Stimulated activated CD8-positive, alpha-beta memory T cell treated with anti-CD3 and anti-CD28 coated beads, Interleukin-15, amount 100 ng/mL, for 48 hours (primary cell): ENCODE measurements at regions not wholly inside any gene's neighbourhood (a gene's known extent, or its start where the extent isn't known, plus 50 kb on each side); places are given as distances from the start of the nearest gene placed in this dataset.
"Not testable (repeated sequence)": the region's sequence is repeated elsewhere in the genome, so short reads cannot be mapped to it uniquely, and the experiment has no call there.

ENCODE experiments used
- DNase-seq, 2 donors: peaks; one replicate each; pipeline ENCODE4 v3.0.0-alpha.2; 2020; ENCODE audit warnings: low read depth in 2 of 2

DNA sequence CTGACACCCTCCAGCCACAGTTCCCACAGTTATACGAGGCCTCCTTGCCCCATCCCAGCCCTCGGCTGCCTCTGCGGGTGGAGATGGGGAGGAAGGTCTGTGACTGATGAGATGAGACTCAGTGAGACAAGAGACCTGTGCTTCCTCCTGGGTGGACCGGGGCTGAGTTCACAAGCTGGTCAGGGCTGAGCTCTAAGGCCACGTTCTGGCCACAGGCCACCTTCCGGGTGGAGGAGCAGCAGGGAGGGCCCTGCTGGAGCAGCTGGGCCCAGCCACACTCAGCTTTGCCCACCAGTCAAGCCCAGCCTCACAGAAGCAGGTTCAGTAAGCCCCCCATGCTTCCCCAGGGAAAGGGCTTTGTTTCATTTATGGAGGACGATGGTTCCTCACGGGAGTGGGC is 214.7 kb downstream of the ANKRD30B start:
- no peak for DNase-seq

DNA sequence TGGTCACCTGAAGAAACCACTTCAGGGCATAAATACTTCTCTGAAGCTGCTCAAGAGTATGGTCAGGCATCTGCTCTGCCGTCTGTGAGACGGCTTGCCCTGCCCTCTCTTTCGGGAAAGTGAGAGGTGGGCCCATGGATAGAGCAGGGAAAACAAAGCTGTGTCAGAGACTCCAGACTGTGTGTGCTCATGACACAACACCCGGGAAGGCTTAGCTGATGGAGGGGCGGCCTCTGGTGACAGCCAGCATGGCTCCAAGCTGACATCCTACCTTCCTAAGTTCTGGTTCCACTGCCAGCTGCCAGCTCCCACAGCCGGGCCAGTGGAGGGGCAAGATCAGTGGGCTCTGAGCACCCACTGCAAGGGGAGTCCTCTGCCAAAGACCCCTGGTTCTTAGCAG is 215.3 kb downstream of the ANKRD30B start:
- no peak for DNase-seq

DNA sequence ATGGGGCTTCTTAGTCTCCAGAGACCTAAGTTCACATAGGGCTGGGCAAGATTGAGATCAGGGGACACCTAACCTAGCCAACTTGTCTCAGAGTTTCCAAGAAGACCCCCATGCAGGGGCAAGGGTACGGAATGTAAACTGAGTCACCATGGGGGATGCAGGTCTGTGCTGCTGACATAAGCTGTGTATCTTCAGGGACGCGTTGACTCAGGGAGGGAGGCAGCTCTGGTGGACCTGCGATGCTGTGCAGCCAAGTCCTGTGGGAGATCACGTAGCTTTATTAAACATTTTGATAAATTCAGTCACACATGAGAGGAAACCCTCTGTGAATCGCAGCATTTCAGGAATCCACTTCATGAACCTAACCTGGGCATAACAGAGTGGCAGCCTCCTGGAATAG is 216.0 kb downstream of the ANKRD30B start:
- no peak for DNase-seq

DNA sequence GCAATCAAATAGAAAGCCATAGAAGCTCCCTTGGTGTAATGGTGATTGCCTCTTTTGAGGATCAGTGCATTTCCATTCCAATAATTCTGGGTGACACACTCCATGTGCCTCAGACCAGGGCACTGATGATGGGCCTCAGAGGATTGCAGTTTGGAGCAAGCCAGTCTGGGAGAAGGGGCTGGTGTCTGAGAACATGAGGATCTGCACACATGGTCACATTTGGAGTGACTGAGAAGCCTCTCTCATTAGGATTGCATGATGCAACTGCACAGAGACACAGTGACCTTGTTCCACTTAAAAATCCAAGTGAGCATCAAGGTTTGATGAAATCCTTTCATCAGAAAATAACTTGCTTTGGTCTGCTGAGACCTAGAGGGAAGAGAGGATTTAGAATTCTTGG is 216.4 kb downstream of the ANKRD30B start:
- DNase-seq: no peak

DNA sequence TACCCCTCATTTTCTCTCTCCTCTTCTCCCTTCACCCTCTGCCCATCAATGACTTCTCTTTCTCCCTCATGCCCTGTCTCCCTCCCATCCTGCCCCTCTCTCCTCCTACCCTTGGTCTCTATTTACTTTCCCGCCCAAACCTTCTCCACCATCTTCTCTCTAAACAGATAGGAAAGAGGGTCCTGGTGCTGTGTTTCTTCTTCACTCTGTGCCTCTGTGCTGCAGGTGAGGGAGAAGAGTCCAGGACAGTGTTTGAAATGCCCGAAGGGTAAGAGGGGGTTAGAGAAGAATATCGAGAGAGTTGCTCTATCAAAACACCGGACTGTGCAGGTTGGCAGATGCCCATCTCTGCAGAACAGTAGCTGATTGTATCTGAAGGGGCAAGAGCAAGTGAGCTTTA is 217.0 kb downstream of the ANKRD30B start:
- DNase-seq: not testable (repeated sequence)

DNA sequence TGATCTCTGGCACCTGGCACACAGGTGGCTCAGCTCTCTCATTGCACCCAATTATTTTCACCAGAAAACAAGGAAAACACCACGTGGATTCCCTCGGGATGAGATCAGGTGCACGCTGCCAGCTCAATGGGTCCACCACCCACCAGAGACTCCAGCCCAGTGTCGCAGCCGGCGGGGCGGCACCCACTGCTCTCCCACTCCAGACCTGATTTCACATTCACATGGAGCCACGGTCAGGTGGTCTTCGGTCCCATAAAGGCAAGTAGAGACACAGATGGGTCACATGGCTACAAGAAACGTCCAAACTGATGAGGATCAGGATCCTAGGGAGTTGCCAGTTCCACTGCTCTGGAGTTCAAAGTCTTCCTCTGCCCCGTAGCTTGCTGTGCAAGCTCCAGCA is 217.6 kb downstream of the ANKRD30B start:
- no peak for DNase-seq

DNA sequence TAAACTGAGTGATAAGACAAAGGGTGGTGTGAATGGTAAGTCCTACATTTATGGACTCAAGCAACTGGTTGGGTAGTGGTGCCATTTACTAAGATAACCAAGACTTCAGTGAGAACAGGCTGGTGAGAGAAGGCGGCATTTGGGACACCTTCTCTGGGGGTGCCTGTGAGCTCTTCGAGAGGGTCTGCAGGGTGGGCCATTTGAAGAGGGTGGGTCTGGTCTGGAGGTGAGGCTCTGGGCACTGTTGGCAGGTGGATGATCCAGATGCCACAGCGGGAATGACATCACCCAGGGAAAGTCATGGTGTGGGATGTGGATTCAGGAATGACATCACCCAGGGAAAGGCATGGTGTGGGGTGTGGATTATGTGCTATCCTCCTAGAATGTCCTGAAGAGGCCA is 219.3 kb downstream of the ANKRD30B start:
- DNase-seq: not testable (repeated sequence)

DNA sequence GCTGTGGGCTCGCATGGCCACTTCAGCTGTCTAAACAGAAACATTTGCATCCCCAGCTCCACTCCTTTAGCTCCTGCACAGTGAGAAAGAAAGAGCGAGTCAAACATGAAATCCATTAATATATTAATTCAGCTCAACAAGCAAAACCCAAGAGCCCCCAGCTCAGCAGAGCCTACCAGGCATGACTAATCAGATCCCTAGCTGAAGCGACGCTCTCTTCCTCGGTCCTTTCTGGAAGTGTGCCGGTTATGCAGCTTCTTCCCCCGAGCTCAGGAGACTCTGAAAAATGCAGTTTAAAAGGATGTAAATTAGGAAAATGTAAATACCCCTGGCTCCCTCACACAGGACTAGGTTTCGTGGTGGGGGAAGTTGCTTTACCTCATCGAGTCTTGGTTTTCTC is 221.5 kb downstream of the ANKRD30B start:
- DNase-seq: no peak

DNA sequence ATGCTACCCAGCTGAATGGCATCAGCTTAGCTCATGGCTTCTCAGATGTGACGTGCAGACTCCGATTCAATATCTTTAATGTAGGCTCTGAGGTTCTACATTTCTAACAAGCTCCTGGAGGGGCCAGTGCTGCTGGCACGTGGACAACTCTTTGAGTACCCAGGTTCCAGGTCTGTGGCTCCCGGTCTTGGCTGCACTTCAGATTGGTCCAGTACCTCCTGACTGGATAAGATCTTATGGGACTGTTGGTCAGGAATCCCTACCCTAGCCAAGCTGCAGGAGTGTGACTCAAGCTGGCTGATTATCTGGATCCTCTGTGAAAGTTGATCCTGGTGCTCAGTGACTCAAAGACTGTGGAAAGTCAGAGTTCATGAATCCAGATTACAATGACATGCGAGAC is 222.1 kb downstream of the ANKRD30B start:
- DNase-seq: no peak

DNA sequence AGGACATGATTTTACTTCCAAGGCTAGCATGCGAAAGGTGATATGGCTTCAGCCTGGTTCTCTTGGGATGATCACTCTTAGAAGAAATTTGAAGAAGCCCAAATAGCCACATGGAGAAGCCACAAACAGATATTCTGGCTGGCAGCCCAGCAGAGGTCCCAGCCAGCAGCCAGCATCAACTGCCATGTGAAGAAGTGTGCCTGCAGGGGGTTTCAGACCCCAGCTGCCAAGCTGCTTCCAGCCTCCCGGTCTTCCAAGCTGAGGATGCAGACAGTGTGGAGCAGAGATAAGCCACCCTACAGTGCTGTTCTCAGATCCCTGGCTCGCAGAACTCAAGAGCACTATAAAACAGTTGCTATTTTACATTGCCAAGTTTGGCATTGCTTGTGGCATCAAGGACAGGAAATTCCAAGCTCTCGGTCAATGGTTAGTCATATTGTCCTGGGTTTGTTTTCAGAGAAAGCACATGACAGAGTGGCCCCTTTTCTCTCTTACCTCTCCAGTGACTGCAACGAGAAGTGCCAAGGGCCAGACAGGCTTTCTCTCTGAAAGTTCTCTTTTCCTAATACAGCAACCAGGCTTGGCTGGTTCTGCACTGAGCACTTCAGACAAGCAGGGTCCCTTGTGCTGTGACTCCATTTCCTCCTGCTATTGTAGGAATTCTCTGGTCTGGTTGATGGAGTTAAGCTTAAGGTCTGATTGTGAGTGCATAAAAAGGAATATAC is 223.7 kb downstream of the ANKRD30B start:
- no peak for DNase-seq

DNA sequence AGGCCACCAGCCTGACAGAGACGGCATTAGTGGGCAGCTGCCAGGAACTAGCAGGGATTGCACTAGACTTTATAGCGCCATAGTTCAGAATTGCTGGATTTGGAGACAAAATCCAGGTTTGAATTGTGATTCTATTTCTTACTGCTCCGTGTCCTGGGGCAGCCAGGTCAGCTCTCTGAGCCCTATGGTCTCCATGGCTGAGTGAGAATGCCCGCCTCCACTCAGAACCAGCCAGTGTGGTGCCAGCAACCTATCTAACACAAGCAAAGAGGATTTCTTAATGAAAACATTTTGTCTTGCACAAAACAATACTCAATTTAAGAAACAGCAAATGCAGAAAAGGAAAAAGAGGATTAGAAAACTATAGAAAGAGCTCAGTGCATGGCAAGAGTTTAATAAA is 225.4 kb downstream of the ANKRD30B start:
- not testable (repeated sequence) for DNase-seq

DNA sequence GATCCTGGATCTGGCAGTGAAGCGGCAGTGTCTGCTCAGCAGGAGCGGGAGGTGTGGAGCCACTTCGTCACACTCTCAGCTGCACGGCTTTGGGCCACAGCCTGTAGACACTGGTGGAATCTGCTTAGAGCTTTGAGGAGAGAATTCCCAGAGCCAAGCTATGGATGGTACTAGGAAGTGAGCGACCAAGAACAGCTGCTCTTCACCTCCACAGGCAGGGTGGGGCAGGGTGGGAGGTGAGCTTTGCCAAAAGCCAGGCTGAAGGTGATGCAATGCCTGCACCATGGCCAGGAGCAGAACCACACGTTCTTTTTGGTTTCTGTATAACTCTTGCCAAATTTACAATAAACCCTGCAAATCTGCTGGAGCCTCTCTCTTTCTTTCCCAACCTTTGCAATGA is 226.1 kb downstream of the ANKRD30B start:
- DNase-seq: no peak

DNA sequence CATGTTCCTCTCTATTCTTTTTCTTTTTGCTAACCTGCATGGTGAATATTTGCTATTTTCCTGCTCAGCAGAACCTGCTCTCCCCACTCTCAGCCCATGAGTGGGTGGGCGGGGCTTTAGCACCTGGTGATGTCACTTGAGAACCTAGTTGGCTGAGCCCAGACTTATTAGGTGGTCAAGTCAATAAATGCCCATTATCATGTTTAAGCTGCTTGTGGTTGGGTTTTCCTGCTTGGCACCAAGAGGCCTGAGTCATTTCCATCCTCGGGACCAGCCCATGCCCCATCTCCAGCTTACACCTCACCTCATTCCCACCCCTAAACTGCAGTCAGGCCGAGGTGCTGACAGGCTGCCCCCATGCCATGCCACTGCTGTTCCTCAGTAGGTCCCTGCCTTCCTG is 226.6 kb downstream of the ANKRD30B start:
- no peak for DNase-seq

DNA sequence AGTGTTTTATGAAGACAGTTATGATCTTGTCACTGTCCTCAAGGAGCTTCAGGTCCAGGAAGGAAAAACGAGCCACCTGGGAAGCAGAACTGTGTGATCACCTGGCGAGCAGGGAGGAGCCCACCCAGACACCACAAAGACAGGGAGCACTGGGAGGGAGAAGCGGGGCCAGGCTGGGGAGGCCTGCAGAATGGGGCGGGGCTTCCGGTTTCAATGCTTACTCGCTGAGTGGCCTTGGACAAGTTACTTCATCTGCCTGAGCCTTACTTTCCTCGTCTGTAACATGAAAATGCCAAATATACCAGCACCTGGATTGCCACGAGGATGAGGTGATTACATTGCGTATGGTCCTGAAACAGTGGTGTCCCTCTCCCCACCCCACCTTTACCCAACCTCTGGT is 227.5 kb downstream of the ANKRD30B start:
- DNase-seq: no peak

DNA sequence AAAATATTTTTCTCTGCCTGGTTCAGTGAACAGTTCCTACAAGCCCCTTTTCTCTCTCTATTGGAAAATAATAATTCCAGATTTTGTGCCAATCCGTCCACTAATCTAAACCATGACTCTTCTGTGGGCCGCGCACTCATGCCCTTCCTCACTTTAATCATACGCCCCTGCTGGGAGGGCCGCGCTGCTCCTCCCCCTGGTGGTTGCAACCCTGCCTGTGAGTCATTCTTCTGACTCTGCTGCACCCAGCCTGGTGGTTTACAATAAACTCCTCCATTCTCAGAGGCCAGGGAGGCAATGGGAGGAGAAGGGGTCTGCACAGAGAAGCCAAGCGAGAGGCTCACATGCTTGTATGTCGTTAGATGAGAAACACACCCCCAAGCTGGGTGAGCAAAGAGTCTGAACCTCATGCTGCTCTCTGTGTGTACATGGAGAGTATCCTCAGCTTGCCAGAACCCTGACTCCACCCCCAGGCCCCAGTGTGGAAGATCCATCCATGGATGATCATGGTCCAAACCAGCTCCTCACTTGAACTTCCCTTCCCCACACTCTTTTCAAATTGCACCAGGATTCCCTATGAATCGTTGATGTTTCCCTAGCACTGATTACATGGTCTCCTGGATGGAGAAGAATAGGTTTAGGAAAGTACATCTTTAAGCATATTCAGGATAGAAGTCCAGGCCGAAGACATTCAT is 228.9 kb downstream of the ANKRD30B start:
- no peak for DNase-seq

DNA sequence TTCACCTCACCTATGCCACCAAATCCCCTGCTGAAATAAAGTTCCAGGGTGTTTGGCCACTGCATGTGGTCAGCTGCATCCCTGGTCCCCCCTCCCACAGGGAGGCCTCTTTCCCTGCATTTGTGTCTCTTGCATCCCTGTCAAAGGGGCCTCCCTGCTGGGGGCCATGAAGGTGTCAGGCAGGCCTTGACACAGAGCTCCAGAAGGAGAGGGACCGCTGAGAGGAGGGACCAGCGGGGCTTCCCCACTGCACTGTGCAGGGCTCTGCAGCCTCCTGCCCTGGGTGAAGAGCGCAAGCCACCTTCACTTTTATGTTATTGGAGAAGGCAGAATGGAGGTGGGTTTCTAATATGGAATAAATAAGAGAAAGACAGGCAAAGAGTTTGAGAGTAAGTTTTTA is 230.2 kb downstream of the ANKRD30B start:
- DNase-seq: no peak

DNA sequence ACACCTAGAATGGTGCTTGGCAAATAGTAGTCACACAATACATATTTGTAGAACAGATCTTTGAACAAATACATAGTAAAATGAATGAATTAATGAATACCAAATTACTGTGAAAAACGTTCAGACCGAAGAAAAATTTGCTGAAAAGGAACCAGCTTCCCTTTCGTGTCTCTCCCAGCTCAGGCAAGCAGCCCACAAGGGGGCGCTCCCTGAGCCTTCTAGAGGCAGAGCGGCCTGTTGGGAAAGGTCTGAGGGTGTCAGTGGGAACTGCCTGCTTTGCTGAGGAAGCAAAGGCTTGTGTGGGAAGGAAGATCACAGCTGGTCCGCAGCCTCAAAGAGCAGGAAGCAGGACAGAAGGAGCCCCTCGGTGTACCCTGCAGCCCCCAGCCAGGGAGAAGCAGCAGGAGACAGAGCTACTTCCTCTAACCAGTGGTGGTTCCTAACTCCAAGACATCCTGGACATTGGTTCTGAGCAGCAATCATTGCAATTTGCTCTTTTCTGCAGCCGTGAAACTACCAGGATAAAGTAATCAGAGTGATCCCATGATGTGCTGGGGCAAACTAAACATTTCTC is 231.1 kb downstream of the ANKRD30B start:
- peak; percentile 14 to 17 for DNase-seq

DNA sequence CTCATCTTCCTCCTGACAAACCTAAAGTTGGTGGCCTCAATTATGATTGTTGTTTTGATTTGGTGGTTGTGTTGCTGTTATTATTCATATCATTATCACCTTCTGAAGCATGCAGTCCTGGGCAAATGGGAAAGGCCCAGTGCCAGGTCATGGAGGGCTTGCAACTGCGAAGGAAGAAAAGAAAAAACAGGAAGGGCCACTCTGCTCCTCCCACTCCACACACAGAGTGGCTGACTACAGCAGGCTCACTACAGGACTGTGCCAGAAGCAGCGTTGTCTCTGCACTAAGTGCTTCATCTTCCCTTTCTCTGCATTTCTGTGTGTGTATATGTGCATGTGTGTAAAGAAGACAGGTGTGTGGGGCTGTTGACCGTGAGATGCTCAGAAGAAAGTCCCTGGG is 231.9 kb downstream of the ANKRD30B start:
- no peak for DNase-seq

DNA sequence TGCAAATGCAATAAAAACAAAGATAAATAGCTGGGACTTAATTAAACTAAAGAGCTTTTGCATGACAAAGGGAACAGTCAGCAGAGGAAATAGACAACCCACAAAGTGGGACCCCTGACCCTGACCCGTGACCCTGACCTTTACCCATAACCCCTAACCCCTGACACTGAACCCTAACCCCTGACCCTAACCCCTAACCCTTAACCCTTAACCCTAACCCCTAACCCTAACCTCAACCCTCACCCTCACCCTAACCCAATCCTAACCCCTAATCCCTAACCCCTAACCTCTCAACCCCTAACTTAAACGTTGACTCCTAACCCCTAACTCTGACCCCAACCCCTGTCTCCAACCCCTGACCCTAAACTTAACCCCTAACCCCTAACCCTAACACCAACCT is 236.6 kb downstream of the ANKRD30B start:
- DNase-seq: not testable (repeated sequence)

DNA sequence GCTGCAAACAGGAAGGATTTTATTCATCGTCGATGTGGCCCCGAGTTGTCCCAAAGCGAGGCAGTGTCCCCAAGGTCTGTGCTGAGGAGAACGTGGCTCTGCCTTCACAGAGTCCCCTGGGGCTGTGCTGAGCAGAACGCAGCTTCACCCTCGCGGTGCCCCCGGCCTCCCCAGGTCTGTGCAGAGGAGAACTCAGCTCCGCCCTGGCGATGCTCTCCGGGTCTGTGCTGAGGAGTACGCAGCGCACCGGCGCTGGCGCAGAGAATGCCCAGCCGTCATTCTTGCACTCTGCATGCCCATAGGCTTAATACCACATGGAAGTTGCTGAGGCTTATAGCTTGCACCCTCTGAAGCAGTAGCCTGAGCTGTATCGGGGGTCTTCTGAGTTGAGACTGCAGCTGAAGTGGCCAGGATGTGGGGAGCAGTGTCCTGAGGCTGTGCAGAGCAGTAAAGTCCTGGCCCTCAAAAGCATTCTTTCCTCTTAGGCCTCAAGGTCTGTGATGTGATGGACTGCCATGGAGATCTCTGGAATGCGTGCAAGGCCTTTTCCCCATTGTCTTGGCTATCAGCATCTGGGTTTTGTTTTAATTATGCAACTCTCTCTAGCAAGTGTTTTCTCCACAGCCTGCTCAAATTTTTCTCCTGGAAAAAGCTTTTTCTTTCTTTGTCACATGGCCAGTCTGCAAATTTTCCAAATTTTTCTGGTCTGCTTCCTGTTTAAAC is 237.5 kb downstream of the ANKRD30B start:
- not testable (repeated sequence) for DNase-seq

DNA sequence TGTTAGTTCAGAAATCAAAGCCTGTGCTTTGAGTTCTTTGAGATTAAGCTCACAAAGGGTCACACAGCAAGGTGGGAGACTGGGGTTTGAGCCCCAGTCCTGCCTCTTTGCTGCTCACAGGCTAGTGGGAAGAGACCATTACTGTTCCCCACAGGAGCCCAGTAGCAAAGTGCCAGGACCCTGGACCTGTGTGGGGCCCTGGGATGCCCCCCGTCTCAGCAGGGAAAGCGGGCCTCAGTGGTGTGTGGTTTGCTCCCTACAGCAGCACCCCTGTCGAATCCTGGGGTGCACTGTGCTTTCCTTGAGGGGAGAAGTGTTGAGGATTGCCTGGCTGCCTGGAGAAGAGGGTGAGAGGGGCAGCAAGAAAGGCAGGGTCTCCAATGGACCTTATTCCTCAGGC is 239.4 kb downstream of the ANKRD30B start:
- not testable (repeated sequence) for DNase-seq

DNA sequence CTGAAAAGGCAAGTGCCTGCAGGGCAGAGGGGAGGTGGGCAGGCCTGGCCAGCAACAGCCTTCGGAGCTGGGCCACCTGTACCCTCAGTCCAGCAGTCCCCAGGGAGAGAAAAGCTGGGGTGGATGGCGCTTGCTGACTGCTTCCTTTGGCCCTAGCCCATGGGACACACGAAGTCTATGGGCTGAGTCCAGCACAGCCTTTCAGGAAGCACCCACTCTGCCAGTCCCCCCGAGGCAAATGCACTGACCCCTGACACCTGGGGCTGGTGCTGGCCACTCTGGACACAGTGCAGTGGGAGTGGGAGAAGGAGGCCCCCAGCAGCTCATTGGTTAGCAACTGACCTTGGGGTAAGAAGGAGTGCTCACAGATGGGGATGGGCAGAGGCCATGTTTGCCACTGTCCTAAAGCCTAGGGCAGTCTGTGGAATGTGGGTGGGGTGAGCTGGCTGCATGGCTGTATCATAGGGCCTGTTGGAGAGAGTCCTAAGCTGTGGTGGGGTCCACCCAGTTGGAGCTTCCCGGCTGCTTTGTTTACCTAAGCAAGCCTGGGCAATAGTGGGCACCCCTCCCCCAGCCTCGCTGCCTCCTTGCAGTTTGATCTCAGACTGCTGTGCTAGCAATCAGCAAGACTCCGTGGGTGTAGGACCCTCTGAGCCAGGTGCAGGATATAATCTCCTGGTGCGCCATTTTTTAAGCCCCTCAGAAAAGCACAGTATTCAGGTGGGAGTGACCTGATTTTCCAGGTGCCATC is 240.2 kb downstream of the ANKRD30B start:
- DNase-seq: not testable (repeated sequence)
